ENCODE measurements at regions not wholly inside any gene's neighbourhood (a gene's known extent, or its start where the extent isn't known, plus 50 kb on each side); places are given as distances from the start of the nearest gene placed in this dataset.

DNA sequence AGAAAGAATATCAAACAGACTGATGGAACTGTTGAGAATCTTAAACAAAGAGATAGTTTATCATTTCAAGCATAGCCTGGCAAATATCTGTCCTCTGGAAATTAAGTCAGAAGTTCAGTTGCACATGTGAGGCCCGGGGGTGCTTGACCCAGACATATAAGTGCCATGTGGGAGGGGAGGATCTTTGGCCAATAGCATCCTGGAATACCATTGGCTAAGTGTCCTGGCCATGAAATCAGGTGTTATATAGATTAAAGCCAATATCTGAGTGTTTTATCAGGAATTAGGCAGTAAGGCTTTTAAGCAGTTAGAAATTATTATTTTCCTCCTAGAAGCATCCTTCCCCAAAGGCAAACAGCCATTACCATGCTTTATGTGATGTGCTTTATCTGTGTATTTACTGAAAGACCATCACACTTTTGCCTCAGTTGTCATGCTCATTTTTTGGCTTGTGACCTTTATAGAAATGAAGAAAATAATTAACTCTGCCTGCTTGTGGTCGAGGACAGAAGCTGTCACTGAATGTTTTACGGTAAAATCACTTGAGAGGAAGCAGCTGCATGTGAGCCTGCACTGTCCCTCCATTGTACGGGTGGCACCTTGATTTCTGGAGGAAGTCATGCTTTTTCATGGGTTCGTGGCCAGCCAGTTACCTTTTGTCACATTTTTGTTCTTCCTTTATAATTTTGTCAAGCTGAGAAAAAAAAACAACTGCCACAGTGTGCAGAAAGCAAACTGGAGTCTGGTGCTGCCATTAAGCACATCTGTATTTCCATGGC is 259.9 kb upstream of the FMN2 start:
- no peak overlapping the region for H3K27ac Mint-ChIP-seq
- intact Hi-C loops (cut with micrococcal nuclease) = no loop called here
- H3K4me1 Mint-ChIP-seq = no peaks in the 10 kb centered on the region
- no peak for DNase-seq
- H3K36me3 Mint-ChIP-seq (ENCODE audit: low read depth) = no peaks in the 10 kb centered on the region
- ChIA-PET CTCF (no interaction called here), POLR2A (no interaction called here)
- TF ChIP-seq, protein P1, sequence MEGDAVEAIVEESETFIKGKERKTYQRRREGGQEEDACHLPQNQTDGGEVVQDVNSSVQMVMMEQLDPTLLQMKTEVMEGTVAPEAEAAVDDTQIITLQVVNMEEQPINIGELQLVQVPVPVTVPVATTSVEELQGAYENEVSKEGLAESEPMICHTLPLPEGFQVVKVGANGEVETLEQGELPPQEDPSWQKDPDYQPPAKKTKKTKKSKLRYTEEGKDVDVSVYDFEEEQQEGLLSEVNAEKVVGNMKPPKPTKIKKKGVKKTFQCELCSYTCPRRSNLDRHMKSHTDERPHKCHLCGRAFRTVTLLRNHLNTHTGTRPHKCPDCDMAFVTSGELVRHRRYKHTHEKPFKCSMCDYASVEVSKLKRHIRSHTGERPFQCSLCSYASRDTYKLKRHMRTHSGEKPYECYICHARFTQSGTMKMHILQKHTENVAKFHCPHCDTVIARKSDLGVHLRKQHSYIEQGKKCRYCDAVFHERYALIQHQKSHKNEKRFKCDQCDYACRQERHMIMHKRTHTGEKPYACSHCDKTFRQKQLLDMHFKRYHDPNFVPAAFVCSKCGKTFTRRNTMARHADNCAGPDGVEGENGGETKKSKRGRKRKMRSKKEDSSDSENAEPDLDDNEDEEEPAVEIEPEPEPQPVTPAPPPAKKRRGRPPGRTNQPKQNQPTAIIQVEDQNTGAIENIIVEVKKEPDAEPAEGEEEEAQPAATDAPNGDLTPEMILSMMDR (IDR thresholded peaks at IDR 0.05) = no peak
- H3K4me3 Mint-ChIP-seq = no peak overlapping the region
- H3K9me3 Mint-ChIP-seq = no peaks in the 10 kb centered on the region
- no peak for ATAC-seq (ENCODE audit: low read depth)
- H3K27me3 Mint-ChIP-seq = no peaks in the 10 kb centered on the region

DNA sequence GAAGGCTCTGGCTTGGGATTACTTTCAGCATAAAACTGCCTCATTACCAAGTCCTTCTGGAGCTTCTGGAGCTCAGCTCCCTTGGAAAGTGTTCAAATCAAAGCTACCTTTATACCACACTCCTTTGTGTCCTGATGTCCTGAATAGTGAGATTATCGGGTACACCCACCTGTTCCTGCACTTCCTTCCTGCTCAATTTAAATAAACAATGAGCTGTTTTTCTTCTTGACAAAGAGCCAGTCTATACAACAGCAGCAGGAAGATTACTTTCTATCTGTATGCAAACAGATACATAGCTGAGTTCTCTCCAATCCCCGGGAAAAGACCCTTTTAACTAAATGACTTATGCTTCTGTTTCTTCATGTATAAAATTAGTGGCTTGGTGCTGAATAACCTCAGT is 258.0 kb upstream of the FMN2 start:
- Mint-ChIP-seq H3K27ac (no peak overlapping the region), H3K36me3 (ENCODE audit: low read depth) (no peaks in the 10 kb centered on the region), H3K4me3 (no peak overlapping the region), H3K9me3 (no peaks in the 10 kb centered on the region), H3K27me3 (no peaks in the 10 kb centered on the region), H3K4me1 (no peaks in the 10 kb centered on the region)
- ATAC-seq (ENCODE audit: low read depth) (no peak), DNase-seq (no peak)
- TF ChIP-seq, protein P1 (IDR thresholded peaks at IDR 0.05) = no peak
- intact Hi-C loops (cut with micrococcal nuclease) = no loop called here
- ChIA-PET CTCF (no interaction called here), POLR2A (no interaction called here)

DNA sequence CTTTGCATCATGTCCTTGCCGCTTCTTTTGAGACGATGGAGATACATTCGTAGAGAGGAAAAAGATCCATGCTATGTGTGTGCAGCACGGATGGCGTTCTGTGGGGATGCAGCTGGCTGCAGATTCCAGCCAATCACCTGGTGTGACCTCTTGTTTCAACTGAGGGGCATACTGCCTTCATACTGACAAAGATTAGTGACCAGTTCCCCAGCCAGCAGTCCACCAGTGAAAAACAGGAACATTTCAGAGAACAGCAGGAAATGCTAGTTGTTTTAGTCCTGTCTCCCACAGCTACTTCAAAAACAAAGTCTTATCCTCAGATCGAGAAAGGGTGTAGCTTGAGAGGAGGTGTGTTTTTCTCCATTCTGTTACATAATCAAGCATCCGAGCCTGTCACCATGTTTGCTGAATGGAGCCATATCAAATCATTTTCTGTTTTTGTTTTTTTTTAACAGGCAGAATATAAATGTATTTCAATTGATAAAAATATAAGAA is 255.7 kb upstream of the FMN2 start:
- ChIA-PET CTCF (no interaction called here), POLR2A (no interaction called here)
- Mint-ChIP-seq H3K27ac (no peak overlapping the region), H3K36me3 (ENCODE audit: low read depth) (no peaks in the 10 kb centered on the region), H3K9me3 (no peaks in the 10 kb centered on the region), H3K27me3 (no peaks in the 10 kb centered on the region), H3K4me1 (no peaks in the 10 kb centered on the region), H3K4me3 (no peak overlapping the region)
- ATAC-seq (ENCODE audit: low read depth) (no peak), DNase-seq (no peak)
- TF ChIP-seq, protein P1 (IDR thresholded peaks at IDR 0.05) = no peak
- intact Hi-C loops (cut with micrococcal nuclease) = no loop called here

DNA sequence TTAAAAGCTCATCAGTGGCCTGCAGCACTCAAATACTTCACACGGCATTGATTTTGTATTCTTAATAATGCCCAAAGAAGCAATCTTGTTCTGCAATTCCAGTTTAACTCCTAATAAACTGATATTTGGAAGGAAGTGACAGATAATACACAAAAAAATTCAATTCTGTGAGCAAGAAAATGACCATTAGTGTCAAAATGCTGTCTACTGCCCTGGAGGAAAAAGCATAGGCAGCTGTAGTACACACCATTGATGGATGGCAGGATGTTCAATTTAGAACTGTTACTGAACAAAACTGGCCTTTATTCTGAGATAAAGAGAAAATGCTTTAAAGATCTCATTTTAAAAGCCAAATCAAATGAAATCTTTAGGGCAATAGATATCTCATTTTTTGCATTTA is 251.3 kb upstream of the FMN2 start:
- no peak for DNase-seq
- ChIA-PET CTCF (no interaction called here), POLR2A (no interaction called here)
- no peaks in the 10 kb centered on the region for H3K27me3 Mint-ChIP-seq
- no peak overlapping the region for H3K27ac Mint-ChIP-seq
- H3K36me3 Mint-ChIP-seq (ENCODE audit: low read depth) = no peaks in the 10 kb centered on the region
- ATAC-seq (ENCODE audit: low read depth) = no peak
- no peak overlapping the region for H3K4me3 Mint-ChIP-seq
- intact Hi-C loops (cut with micrococcal nuclease) = no loop called here
- no peaks in the 10 kb centered on the region for H3K4me1 Mint-ChIP-seq
- TF ChIP-seq, protein P1 (IDR thresholded peaks at IDR 0.05) = no peak
- H3K9me3 Mint-ChIP-seq = no peaks in the 10 kb centered on the region

DNA sequence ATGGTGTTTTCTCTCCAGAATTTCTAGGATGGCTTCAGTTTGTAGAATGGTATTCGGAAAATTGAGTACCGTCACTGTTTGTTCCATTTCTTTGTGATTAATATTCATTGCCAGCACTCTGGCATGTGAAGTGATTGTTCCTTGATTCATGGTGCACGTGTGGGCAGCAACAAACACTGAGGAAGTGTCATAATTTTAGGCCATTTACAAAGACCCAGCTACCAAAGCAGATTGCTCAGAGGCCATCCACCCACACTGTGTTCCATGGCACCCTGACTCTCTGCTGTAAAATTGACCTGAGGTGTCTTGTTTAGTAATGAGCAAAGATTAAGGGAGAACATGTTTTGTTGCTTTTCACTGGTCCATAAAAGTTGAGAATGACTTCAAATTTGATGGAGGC is 250.9 kb upstream of the FMN2 start:
- Mint-ChIP-seq H3K9me3 (no peaks in the 10 kb centered on the region), H3K27me3 (no peaks in the 10 kb centered on the region), H3K4me1 (no peaks in the 10 kb centered on the region), H3K27ac (no peak overlapping the region), H3K4me3 (no peak overlapping the region), H3K36me3 (ENCODE audit: low read depth) (no peaks in the 10 kb centered on the region)
- intact Hi-C loops (cut with micrococcal nuclease) = no loop called here
- DNase-seq = no peak
- ATAC-seq (ENCODE audit: low read depth) = no peak
- TF ChIP-seq, protein P1 (IDR thresholded peaks at IDR 0.05) = no peak
- POLR2A ChIA-PET = no interaction called here
- CTCF ChIA-PET = no interaction called here

Measured in activated B cell treated with CpG ODN at 0.5 μM for 24 hours (primary cell).